WTC11 (cell line): ENCODE measurements at regions not wholly inside any gene's neighbourhood (a gene's known extent, or its start where the extent isn't known, plus 50 kb on each side); places are given as distances from the start of the nearest gene placed in this dataset.

Experiments used
- ATAC-seq: fragments of 200-7000 bp; cut with Tn5 transposase; 2 replicates; pipeline ENCODE4 v1.10.0; 2021; ENCODE audit warnings: mild to moderate bottlenecking, moderate library complexity
- CTCF ChIA-PET: fragments of 300-600 bp; sonication (Branson Sonifier 250); formaldehyde crosslinking; loops from one replicate; lab custom pipeline; 2021; ENCODE audit warnings: antibody characterized with exemption; lab: Charles Lee
- POLR2A ChIA-PET: fragments of 350-600 bp; sonication (Branson Sonifier 250); formaldehyde crosslinking; loops from one replicate; lab custom pipeline; 2021; ENCODE audit warnings: antibody characterized with exemption; lab: Charles Lee
- DNase-seq: peaks from one replicate; pipeline ENCODE4 v3.0.0; 2021; ENCODE audit warnings: low spot score
- H3K27ac Mint-ChIP-seq: 2 replicates; pipeline ENCODE4 v1.8.0; 2021; ENCODE audit warnings: mixed read lengths
- H3K27me3 Mint-ChIP-seq: 2 replicates; pipeline ENCODE4 v1.8.0; 2021; ENCODE audit warnings: low read depth, mild to moderate bottlenecking, moderate library complexity, mixed read lengths
- H3K36me3 Mint-ChIP-seq: 2 replicates; pipeline ENCODE4 v1.8.0; 2021; ENCODE audit warnings: mixed read lengths
- H3K4me1 Mint-ChIP-seq: 2 replicates; pipeline ENCODE4 v1.8.0; 2022; ENCODE audit warnings: mixed read lengths
- H3K4me3 Mint-ChIP-seq: 2 replicates; pipeline ENCODE4 v1.8.0; 2021; ENCODE audit warnings: mild to moderate bottlenecking, moderate library complexity, mixed read lengths
- H3K9me3 Mint-ChIP-seq: 2 replicates; pipeline ENCODE4 v1.8.0; 2021; ENCODE audit warnings: mixed read lengths
- ATF1 ChIP-seq: sonication (generic); formaldehyde crosslinking; IDR thresholded peaks from 2 replicates; pipeline ENCODE4 v1.8.1; 2023; ENCODE audit warnings: mild to moderate bottlenecking, moderate library complexity, missing genetic modification reagents
- ATF6 ChIP-seq: sonication (generic); formaldehyde crosslinking; IDR thresholded peaks from 2 replicates; pipeline ENCODE4 v1.8.1; 2023; ENCODE audit warnings: mild to moderate bottlenecking, missing genetic modification reagents
- CBFB ChIP-seq: sonication (generic); formaldehyde crosslinking; IDR thresholded peaks from 2 replicates; pipeline ENCODE4 v1.8.1; 2022; ENCODE audit warnings: mild to moderate bottlenecking, low read depth, missing genetic modification reagents
- CREM ChIP-seq: sonication (generic); formaldehyde crosslinking; IDR thresholded peaks from 2 replicates; pipeline ENCODE4 v1.8.1; 2022; ENCODE audit warnings: mild to moderate bottlenecking, missing genetic modification reagents, moderate library complexity
- E2F5 ChIP-seq: sonication (generic); formaldehyde crosslinking; IDR thresholded peaks from 2 replicates; pipeline ENCODE4 v1.8.1; 2022; ENCODE audit warnings: mild to moderate bottlenecking, moderate library complexity, missing genetic modification reagents
- ELF4 ChIP-seq: sonication (generic); formaldehyde crosslinking; IDR thresholded peaks from 2 replicates; pipeline ENCODE4 v1.8.1; 2022; ENCODE audit warnings: low read depth, mild to moderate bottlenecking, moderate library complexity, missing genetic modification reagents
- EMX1 ChIP-seq: fragments of 250-450 bp; sonication (Bioruptor Pico); IDR thresholded peaks from 2 replicates; pipeline ENCODE4 v1.8.0; 2021; ENCODE audit warnings: mild to moderate bottlenecking
- FOXP1 ChIP-seq: sonication (generic); formaldehyde crosslinking; IDR thresholded peaks from 2 replicates; pipeline ENCODE4 v1.8.0; 2022; ENCODE audit warnings: missing genetic modification reagents, mild to moderate bottlenecking, moderate library complexity, borderline replicate concordance
- GABPB1 ChIP-seq: sonication (generic); formaldehyde crosslinking; IDR thresholded peaks from 2 replicates; pipeline ENCODE4 v1.8.1; 2023; ENCODE audit warnings: mild to moderate bottlenecking, missing genetic modification reagents
- GRHL2 ChIP-seq: fragments of 250-450 bp; sonication (Bioruptor Pico); IDR thresholded peaks from 2 replicates; pipeline ENCODE4 v1.8.0; 2022; ENCODE audit warnings: mild to moderate bottlenecking, moderate library complexity; ENCODE audit not compliant: insufficient replicate concordance, severe bottlenecking
- JUN ChIP-seq: sonication (generic); formaldehyde crosslinking; IDR thresholded peaks from 2 replicates; pipeline ENCODE4 v1.8.0; 2023; ENCODE audit warnings: mild to moderate bottlenecking, missing genetic modification reagents
- NFE2L1 ChIP-seq: sonication (generic); formaldehyde crosslinking; IDR thresholded peaks from 2 replicates; pipeline ENCODE4 v1.8.1; 2023; ENCODE audit warnings: missing genetic modification reagents
- NR1H2 ChIP-seq: sonication (generic); formaldehyde crosslinking; IDR thresholded peaks from 2 replicates; pipeline ENCODE4 v1.9.0; 2021; ENCODE audit warnings: mild to moderate bottlenecking, moderate library complexity, missing genetic modification reagents
- NR3C1 ChIP-seq: sonication (generic); formaldehyde crosslinking; conservative IDR thresholded peaks from 2 replicates; pipeline ENCODE4 v1.8.1; 2023; ENCODE audit warnings: low read depth, mild to moderate bottlenecking, missing genetic modification reagents
- PRRX2 ChIP-seq: fragments of 250-450 bp; sonication (Bioruptor Pico); IDR thresholded peaks from 2 replicates; pipeline ENCODE4 v1.8.0; 2021; ENCODE audit warnings: mild to moderate bottlenecking
- SMAD3 ChIP-seq: sonication (generic); formaldehyde crosslinking; IDR thresholded peaks from 2 replicates; pipeline ENCODE4 v1.8.0; 2022; ENCODE audit warnings: missing genetic modification reagents, mild to moderate bottlenecking, borderline replicate concordance
- SMAD4 ChIP-seq: sonication (generic); formaldehyde crosslinking; IDR thresholded peaks from 2 replicates; pipeline ENCODE4 v1.8.0; 2022; ENCODE audit warnings: mild to moderate bottlenecking, missing genetic modification reagents
- TEAD4 ChIP-seq: sonication (generic); formaldehyde crosslinking; IDR thresholded peaks from 2 replicates; pipeline ENCODE4 v1.8.0; 2022; ENCODE audit warnings: mild to moderate bottlenecking, missing genetic modification reagents
- ZNF317 ChIP-seq: sonication (generic); formaldehyde crosslinking; IDR thresholded peaks from 2 replicates; pipeline ENCODE4 v1.8.1; 2023; ENCODE audit warnings: low read depth, mild to moderate bottlenecking, moderate library complexity, missing genetic modification reagents, borderline replicate concordance
- ZNF423 ChIP-seq: fragments of 250-450 bp; sonication (Bioruptor Pico); IDR thresholded peaks from 2 replicates; pipeline ENCODE4 v2.1.2; 2022; ENCODE audit warnings: mild to moderate bottlenecking, moderate library complexity
- TF ChIP-seq, protein P1 (sequence below): sonication (generic); formaldehyde crosslinking; IDR thresholded peaks from 2 replicates; pipeline ENCODE4 v1.8.1; 2022; ENCODE audit warnings: missing genetic modification reagents, borderline replicate concordance
- TF ChIP-seq, protein P2 (sequence below): sonication (generic); formaldehyde crosslinking; IDR thresholded peaks from 2 replicates; pipeline ENCODE4 v1.8.1; 2022; ENCODE audit warnings: low read depth, missing genetic modification reagents, borderline replicate concordance
- TF ChIP-seq, protein P3 (sequence below): fragments of 250-450 bp; sonication (Bioruptor Pico); IDR thresholded peaks from 2 replicates; pipeline ENCODE4 v1.9.0; 2021; ENCODE audit warnings: moderate library complexity, mild to moderate bottlenecking, inconsistent platforms, borderline replicate concordance

DNA sequence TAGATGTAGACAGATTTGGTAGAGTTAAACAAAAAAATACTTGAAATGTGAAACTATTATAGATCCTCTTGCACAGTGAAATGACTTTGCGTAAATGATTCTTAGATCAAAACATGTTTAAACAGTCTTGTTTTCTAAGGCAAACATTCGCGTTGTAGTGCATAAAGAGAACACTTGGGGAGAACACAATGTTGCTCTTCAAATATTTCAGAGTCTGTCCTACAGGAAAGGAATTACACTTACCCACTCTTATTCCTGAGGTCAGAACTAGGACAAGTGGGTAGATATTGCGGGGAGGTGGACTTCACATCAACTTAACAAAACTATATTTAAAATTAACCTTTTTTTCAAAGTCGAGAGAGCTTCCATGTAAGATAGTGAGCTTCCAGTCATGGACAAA, 183.5 kb upstream of the PCSK2 start (continued):
- TF ChIP-seq ZNF317 (CRISPR knock-in tag) (no peak), TEAD4 (CRISPR knock-in tag) (no peak), SMAD3 (CRISPR knock-in tag) (no peak)

DNA sequence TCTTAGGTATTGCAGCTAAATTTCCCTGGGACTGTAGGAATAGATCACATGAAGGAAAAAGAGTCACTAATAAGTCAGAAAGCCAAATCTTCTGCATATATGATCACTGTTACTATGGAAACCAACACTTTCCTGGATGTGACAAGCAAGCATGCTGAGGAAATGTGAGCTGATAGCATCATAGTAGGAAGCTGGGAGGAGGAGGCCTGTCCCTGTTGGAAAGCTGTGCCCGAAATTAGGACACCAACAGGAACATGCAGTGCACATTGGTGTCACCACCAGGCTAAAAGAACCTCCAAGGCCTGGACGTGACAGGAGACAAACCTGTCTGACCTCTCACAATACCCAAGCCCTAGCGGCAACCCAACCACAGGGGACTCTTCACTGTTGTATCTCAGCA, 181.9 kb upstream of the PCSK2 start:
- TF ChIP-seq CBFB (CRISPR knock-in tag): no peak
- no peak for TF ChIP-seq ELF4 (CRISPR knock-in tag)
- no peak for TF ChIP-seq ATF6 (CRISPR knock-in tag)
- no peak for TF ChIP-seq FOXP1
- no peak for TF ChIP-seq NR3C1
- no peak for TF ChIP-seq ZNF423 (CRISPR knock-in tag)
- no peak for TF ChIP-seq ATF1 (CRISPR knock-in tag)
- no peak for TF ChIP-seq GABPB1 (CRISPR knock-in tag)
- no peak for TF ChIP-seq EMX1
- TF ChIP-seq, protein P1, sequence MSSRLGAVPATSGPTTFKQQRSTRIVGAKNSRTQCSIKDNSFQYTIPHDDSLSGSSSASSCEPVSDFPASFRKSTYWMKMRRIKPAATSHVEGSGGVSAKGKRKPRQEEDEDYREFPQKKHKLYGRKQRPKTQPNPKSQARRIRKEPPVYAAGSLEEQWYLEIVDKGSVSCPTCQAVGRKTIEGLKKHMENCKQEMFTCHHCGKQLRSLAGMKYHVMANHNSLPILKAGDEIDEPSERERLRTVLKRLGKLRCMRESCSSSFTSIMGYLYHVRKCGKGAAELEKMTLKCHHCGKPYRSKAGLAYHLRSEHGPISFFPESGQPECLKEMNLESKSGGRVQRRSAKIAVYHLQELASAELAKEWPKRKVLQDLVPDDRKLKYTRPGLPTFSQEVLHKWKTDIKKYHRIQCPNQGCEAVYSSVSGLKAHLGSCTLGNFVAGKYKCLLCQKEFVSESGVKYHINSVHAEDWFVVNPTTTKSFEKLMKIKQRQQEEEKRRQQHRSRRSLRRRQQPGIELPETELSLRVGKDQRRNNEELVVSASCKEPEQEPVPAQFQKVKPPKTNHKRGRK: no peak
- TF ChIP-seq PRRX2: no peak
- Mint-ChIP-seq H3K4me1 (peaks cover 9% of the 10 kb centered on the region), H3K4me3 (no peak overlapping the region), H3K27ac (no peak overlapping the region), H3K9me3 (no peaks in the 10 kb centered on the region), H3K36me3 (no peaks in the 10 kb centered on the region), H3K27me3 (no peaks in the 10 kb centered on the region)
- POLR2A ChIA-PET: no interaction called here
- DNase-seq (no peak), ATAC-seq (no peak)
- CTCF ChIA-PET: no interaction called here

- ATAC-seq: no peak
- no peaks in the 10 kb centered on the region for H3K4me1 Mint-ChIP-seq
- CTCF ChIA-PET: no interaction called here
Observed at GRCh38 chr20:17059465-17059864, 167.4 kb upstream of the PCSK2 start.

More at GRCh38 chr20:17059465-17059864, 167.4 kb upstream of the PCSK2 start:
- Mint-ChIP-seq H3K27me3 (no peaks in the 10 kb centered on the region), H3K9me3 (peaks cover 27% of the 10 kb centered on the region), H3K27ac (no peak overlapping the region), H3K4me3 (no peak overlapping the region), H3K36me3 (peaks cover 10% of the 10 kb centered on the region)
- no peak for TF ChIP-seq E2F5 (CRISPR knock-in tag)
- TF ChIP-seq GRHL2: no peak
- TF ChIP-seq, protein P1: no peak
- TF ChIP-seq, protein P2, sequence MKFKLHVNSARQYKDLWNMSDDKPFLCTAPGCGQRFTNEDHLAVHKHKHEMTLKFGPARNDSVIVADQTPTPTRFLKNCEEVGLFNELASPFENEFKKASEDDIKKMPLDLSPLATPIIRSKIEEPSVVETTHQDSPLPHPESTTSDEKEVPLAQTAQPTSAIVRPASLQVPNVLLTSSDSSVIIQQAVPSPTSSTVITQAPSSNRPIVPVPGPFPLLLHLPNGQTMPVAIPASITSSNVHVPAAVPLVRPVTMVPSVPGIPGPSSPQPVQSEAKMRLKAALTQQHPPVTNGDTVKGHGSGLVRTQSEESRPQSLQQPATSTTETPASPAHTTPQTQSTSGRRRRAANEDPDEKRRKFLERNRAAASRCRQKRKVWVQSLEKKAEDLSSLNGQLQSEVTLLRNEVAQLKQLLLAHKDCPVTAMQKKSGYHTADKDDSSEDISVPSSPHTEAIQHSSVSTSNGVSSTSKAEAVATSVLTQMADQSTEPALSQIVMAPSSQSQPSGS (CRISPR knock-in tag): no peak
- TF ChIP-seq, protein P3, sequence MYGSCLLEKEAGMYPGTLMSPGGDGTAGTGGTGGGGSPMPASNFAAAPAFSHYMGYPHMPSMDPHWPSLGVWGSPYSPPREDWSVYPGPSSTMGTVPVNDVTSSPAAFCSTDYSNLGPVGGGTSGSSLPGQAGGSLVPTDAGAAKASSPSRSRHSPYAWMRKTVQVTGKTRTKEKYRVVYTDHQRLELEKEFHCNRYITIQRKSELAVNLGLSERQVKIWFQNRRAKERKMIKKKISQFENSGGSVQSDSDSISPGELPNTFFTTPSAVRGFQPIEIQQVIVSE (CRISPR knock-in tag): no peak
- no peak for TF ChIP-seq NR1H2 (CRISPR knock-in tag)
- no peak for TF ChIP-seq JUN (CRISPR knock-in tag)
- no peak for TF ChIP-seq ELF4 (CRISPR knock-in tag)
- TF ChIP-seq CREM (CRISPR knock-in tag): no peak
- TF ChIP-seq NFE2L1: no peak
- no peak for TF ChIP-seq SMAD4
- DNase-seq: no peak
- POLR2A ChIA-PET: no interaction called here
